ENCODE measurements at regions not wholly inside any gene's neighbourhood (a gene's known extent, or its start where the extent isn't known, plus 50 kb on each side); places are given as distances from the start of the nearest gene placed in this dataset.

GRCh38 chr1:75989121-75989520 is 56.9 kb upstream of the ASB17 start:
- TF ChIP-seq POLR2A (IDR thresholded peaks at IDR 0.05) (no peak), CTCF (IDR thresholded peaks at IDR 0.05) (no peak)

Measured in right lobe of liver (tissue), 4 donors.